GM21576 (cell line): ENCODE measurements at regions not wholly inside any gene's neighbourhood (a gene's known extent, or its start where the extent isn't known, plus 50 kb on each side); places are given as distances from the start of the nearest gene placed in this dataset.
A peak's percentile ranks its signal among the peaks of the same experiment; 100 is the strongest.
"Not testable (repeated sequence)": the region's sequence is repeated elsewhere in the genome, so short reads cannot be mapped to it uniquely, and the experiment has no call there.

Source experiments
- ATAC-seq: cut with Tn5 transposase; IDR thresholded peaks from one replicate; pipeline ENCODE4 v1.9.1; 2021; ENCODE audit warnings: mild to moderate bottlenecking, moderate library complexity; ENCODE audit not compliant: unreplicated experiment

GRCh38 chr2:163982938-163983337 lies 247.1 kb upstream of the FIGN start:
- no peak for ATAC-seq

GRCh38 chr2:163974766-163975165 lies 239.0 kb upstream of the FIGN start:
- ATAC-seq: no peak

GRCh38 chr2:163970058-163970813 lies 234.4 kb upstream of the FIGN start:
- ATAC-seq: no peak

- not testable (repeated sequence) for ATAC-seq
Observed at GRCh38 chr2:163964278-163964677, 228.5 kb upstream of the FIGN start.

- ATAC-seq: no peak
Observed at GRCh38 chr2:163953390-163953907, 217.6 kb upstream of the FIGN start.

- ATAC-seq: no peak
Observed at GRCh38 chr2:163951312-163951711, 215.5 kb upstream of the FIGN start.

- ATAC-seq: no peak
Observed at GRCh38 chr2:163949693-163950092, 213.9 kb upstream of the FIGN start.

- ATAC-seq: no peak
Observed at GRCh38 chr2:163944347-163944737, 208.5 kb upstream of the FIGN start.

- no peak for ATAC-seq
Observed at GRCh38 chr2:163943403-163944346, 207.9 kb upstream of the FIGN start.

GRCh38 chr2:163934131-163934530 lies 198.3 kb upstream of the FIGN start:
- no peak for ATAC-seq

GRCh38 chr2:163919717-163920116 lies 183.9 kb upstream of the FIGN start:
- no peak for ATAC-seq

- ATAC-seq: not testable (repeated sequence)
Observed at GRCh38 chr2:163914486-163914885, 178.7 kb upstream of the FIGN start.

GRCh38 chr2:163913532-163913944 lies 177.7 kb upstream of the FIGN start:
- not testable (repeated sequence) for ATAC-seq

GRCh38 chr2:163909411-163910080 lies 173.7 kb upstream of the FIGN start:
- no peak for ATAC-seq

GRCh38 chr2:163906410-163906809 lies 170.6 kb upstream of the FIGN start:
- no peak for ATAC-seq

GRCh38 chr2:163897799-163898198 lies 162.0 kb upstream of the FIGN start:
- ATAC-seq: no peak

GRCh38 chr2:163893444-163893843 lies 157.6 kb upstream of the FIGN start:
- ATAC-seq: not testable (repeated sequence)

GRCh38 chr2:163888591-163888990 lies 152.8 kb upstream of the FIGN start:
- ATAC-seq: no peak

- no peak for ATAC-seq
Observed at GRCh38 chr2:163887182-163887581, 151.4 kb upstream of the FIGN start.

- no peak for ATAC-seq
Observed at GRCh38 chr2:163884416-163884815, 148.6 kb upstream of the FIGN start.

GRCh38 chr2:163878718-163879117 lies 142.9 kb upstream of the FIGN start:
- ATAC-seq: peak; percentile 81
